Tibial nerve (tissue), 4 donors: ENCODE measurements at regions not wholly inside any gene's neighbourhood (a gene's known extent, or its start where the extent isn't known, plus 50 kb on each side); places are given as distances from the start of the nearest gene placed in this dataset.

Experiments used
- CTCF ChIP-seq, 5 experiments: fragments of 200-600 bp in 3 of 5; fragments of 450-650 bp in 2 of 5; sonication (generic) in 3 of 5; IDR thresholded peaks; one replicate each; pipeline ENCODE4 v1.5.1; 2016 to 2019; ENCODE audit warnings: antibody characterized with exemption in 5 of 5, mild to moderate bottlenecking in 3 of 5, moderate library complexity in 2 of 5
- EP300 ChIP-seq, 2 donors: sonication (generic); formaldehyde crosslinking; IDR thresholded peaks; one replicate each; pipeline ENCODE4 v1.6.1; 2017; ENCODE audit warnings: antibody characterized with exemption in 2 of 2, mild to moderate bottlenecking in 1 of 2

DNA sequence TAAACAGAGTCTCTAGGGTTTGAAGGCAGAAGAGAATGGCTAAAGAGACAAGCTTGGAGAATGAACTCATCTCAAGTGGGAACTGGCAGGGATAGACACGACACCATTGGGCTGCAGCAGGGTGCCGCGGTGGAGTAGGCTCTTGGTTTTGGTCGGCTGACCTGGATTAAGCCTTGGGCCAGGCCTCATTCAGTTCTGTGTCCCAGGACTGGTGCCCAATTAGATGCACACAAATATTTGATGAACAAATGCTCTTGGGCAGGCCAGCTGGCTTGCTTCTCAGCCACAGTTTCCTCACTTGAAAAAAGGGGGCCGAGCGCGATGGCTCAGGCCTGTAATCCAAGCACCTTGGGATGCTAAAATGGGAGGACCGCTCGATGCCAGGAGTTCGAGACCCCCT lies 53.4 kb upstream of the CITED4 start:
- TF ChIP-seq CTCF (IDR thresholded peaks at IDR 0.05) = no peak
- TF ChIP-seq EP300 (IDR thresholded peaks at IDR 0.05) = no peak
